HG03442 (cell line): ENCODE measurements at regions not wholly inside any gene's neighbourhood (a gene's known extent, or its start where the extent isn't known, plus 50 kb on each side); places are given as distances from the start of the nearest gene placed in this dataset.

Experiments used
- ATAC-seq: cut with Tn5 transposase; IDR thresholded peaks from one replicate; pipeline ENCODE4 v1.9.1; 2021; ENCODE audit warnings: mild to moderate bottlenecking, moderate library complexity; ENCODE audit not compliant: unreplicated experiment

GRCh38 chr5:169450464-169450863, 133.1 kb upstream of the SPDL1 start:
- no peak for ATAC-seq

GRCh38 chr5:169448826-169449225, 134.7 kb upstream of the SPDL1 start:
- no peak for ATAC-seq

GRCh38 chr5:169445191-169445590, 138.4 kb upstream of the SPDL1 start:
- ATAC-seq, result no peak

GRCh38 chr5:169442913-169443784, 140.4 kb upstream of the SPDL1 start:
- ATAC-seq, result no peak

- no peak for ATAC-seq
These were observed 141.1 kb upstream of the SPDL1 start for GRCh38 chr5:169442403-169442874.

GRCh38 chr5:169440107-169440705, 139.3 kb upstream of the SLIT3 start:
- no peak for ATAC-seq

- ATAC-seq, result no peak
These were observed 138.4 kb upstream of the SLIT3 start for GRCh38 chr5:169439362-169439761.

GRCh38 chr5:169435506-169436229, 134.7 kb upstream of the SLIT3 start:
- no peak for ATAC-seq

- no peak for ATAC-seq
These were observed 132.3 kb upstream of the SLIT3 start for GRCh38 chr5:169433221-169433651.

- ATAC-seq, result no peak
These were observed 130.4 kb upstream of the SLIT3 start for GRCh38 chr5:169431386-169431785.

- no peak for ATAC-seq
These were observed 129.7 kb upstream of the SLIT3 start for GRCh38 chr5:169430671-169431070.

GRCh38 chr5:169429044-169429443, 128.1 kb upstream of the SLIT3 start:
- no peak for ATAC-seq

- no peak for ATAC-seq
These were observed 125.8 kb upstream of the SLIT3 start for GRCh38 chr5:169426784-169427183.

- ATAC-seq, result no peak
These were observed 123.9 kb upstream of the SLIT3 start for GRCh38 chr5:169424670-169425378.

- ATAC-seq, result peak; percentile 60
These were observed 123.3 kb upstream of the SLIT3 start for GRCh38 chr5:169424279-169424655.

- ATAC-seq, result peak; percentile 19
These were observed 122.8 kb upstream of the SLIT3 start for GRCh38 chr5:169423580-169424278.

- no peak for ATAC-seq
These were observed 121.1 kb upstream of the SLIT3 start for GRCh38 chr5:169422087-169422486.

- ATAC-seq, result no peak
These were observed 120.7 kb upstream of the SLIT3 start for GRCh38 chr5:169421677-169422076.

- no peak for ATAC-seq
These were observed 116.7 kb upstream of the SLIT3 start for GRCh38 chr5:169417676-169418075.

- peak; percentile 99 for ATAC-seq
These were observed 115.8 kb upstream of the SLIT3 start for GRCh38 chr5:169416583-169417196.
